ENCODE measurements at regions not wholly inside any gene's neighbourhood (a gene's known extent, or its start where the extent isn't known, plus 50 kb on each side); places are given as distances from the start of the nearest gene placed in this dataset.
A peak's percentile ranks its signal among the peaks of the same experiment; 100 is the strongest.

GRCh38 chr20:62587757-62588402, 54.4 kb upstream of the SLCO4A1 start (continued):
- TF ChIP-seq, protein P1, sequence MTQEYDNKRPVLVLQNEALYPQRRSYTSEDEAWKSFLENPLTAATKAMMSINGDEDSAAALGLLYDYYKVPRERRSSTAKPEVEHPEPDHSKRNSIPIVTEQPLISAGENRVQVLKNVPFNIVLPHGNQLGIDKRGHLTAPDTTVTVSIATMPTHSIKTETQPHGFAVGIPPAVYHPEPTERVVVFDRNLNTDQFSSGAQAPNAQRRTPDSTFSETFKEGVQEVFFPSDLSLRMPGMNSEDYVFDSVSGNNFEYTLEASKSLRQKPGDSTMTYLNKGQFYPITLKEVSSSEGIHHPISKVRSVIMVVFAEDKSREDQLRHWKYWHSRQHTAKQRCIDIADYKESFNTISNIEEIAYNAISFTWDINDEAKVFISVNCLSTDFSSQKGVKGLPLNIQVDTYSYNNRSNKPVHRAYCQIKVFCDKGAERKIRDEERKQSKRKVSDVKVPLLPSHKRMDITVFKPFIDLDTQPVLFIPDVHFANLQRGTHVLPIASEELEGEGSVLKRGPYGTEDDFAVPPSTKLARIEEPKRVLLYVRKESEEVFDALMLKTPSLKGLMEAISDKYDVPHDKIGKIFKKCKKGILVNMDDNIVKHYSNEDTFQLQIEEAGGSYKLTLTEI (CRISPR knock-in tag; conservative IDR thresholded peaks at IDR 0.05): no peak
- no peak for TF ChIP-seq SUZ12 (IDR thresholded peaks at IDR 0.05; ENCODE audit: low read depth, low read length)
- TF ChIP-seq AGO1 (IDR thresholded peaks at IDR 0.05; ENCODE audit: low read depth, low read length, poor library complexity, severe bottlenecking): no peak
- no peak for TF ChIP-seq ZNF567 (CRISPR knock-in tag; IDR thresholded peaks at IDR 0.05; ENCODE audit: borderline replicate concordance)
- TF ChIP-seq ZNF260 (CRISPR knock-in tag; IDR thresholded peaks at IDR 0.05; ENCODE audit: borderline replicate concordance, low read depth): no peak
- TF ChIP-seq ZNF343 (CRISPR knock-in tag; IDR thresholded peaks at IDR 0.05): no peak
- no peak for TF ChIP-seq ZNF205 (CRISPR knock-in tag; IDR thresholded peaks at IDR 0.05)
- 0 out of 2 replicates have a peak, but pooled peaks have one; percentile 49 for TF ChIP-seq ISX (CRISPR knock-in tag; conservative IDR thresholded peaks at IDR 0.05)
- TF ChIP-seq NPAS2 (CRISPR knock-in tag; IDR thresholded peaks at IDR 0.05; ENCODE audit: borderline replicate concordance): no peak

GRCh38 chr20:62588458-62589149, 53.7 kb upstream of the SLCO4A1 start:
- POLR2A ChIA-PET: no interaction called here
- Histone ChIP-seq H3K27me3 (ENCODE audit: control insufficient read depth in 1 of 2, insufficient read depth in 2 of 2, low read length in 2 of 2) (peaks cover 21 to 95% of the 10 kb centered on the region in 2 experiments), H4K20me1 (ENCODE audit: insufficient read depth, low read length) (peaks cover 12% of the 10 kb centered on the region; the same call in 1 of the 2 replicates), H3K36me3 (replicated peaks in 1 of 2; ENCODE audit: control insufficient read depth in 1 of 2, insufficient read depth in 2 of 2, low read length in 2 of 2) (no peaks in the 10 kb centered on the region), H3K79me2 (ENCODE audit: insufficient read depth, low read length) (no peaks in the 10 kb centered on the region), H3K4me3 (replicated peaks in 1 of 3; ENCODE audit: insufficient read depth in 1 of 3, low read depth in 2 of 3, low read length in 3 of 3) (no peak overlapping the region), H3K4me1 (ENCODE audit: insufficient read depth, low read length) (no peaks in the 10 kb centered on the region), H3K4me2 (ENCODE audit: low read depth, low read length) (no peak overlapping the region), H2AFZ (ENCODE audit: low read length) (no peak overlapping the region), H3K27ac (ENCODE audit: extremely low read length, insufficient read depth, low read length) (no peak overlapping the region), H3K9ac (ENCODE audit: insufficient read depth, low read depth, low read length) (no peak overlapping the region), H3K9me3 (ENCODE audit: low read length) (no peaks in the 10 kb centered on the region)
- intact Hi-C loops (cut with micrococcal nuclease; ENCODE audit: unreplicated experiment): no loop called here
- ATAC-seq: no peak
- in situ Hi-C loops (cut with HindIII; ENCODE audit: extremely low pct_ligation_motif_present, low pct_unique_long_range_greater_than_20kb): no loop called here
- FAIRE-seq: no peak
- CTCF ChIA-PET (ENCODE audit: low intra/inter-chr PET ratio, low total read pairs): no interaction called here
- DNase-seq (ENCODE audit: low spot score): no peak
- no TSS peak for BruUV-seq (replicated peaks)
- 9% methylated on average over 13 of the region's 13 CpGs for WGBS (ENCODE audit: low lambda C conversion rate)
- no peak for TF ChIP-seq KDM3A (CRISPR knock-in tag; IDR thresholded peaks at IDR 0.05; ENCODE audit: low read depth)
- no peak for TF ChIP-seq ZNF674 (CRISPR knock-in tag; IDR thresholded peaks at IDR 0.05; ENCODE audit: low read depth)
- TF ChIP-seq, protein P2, sequence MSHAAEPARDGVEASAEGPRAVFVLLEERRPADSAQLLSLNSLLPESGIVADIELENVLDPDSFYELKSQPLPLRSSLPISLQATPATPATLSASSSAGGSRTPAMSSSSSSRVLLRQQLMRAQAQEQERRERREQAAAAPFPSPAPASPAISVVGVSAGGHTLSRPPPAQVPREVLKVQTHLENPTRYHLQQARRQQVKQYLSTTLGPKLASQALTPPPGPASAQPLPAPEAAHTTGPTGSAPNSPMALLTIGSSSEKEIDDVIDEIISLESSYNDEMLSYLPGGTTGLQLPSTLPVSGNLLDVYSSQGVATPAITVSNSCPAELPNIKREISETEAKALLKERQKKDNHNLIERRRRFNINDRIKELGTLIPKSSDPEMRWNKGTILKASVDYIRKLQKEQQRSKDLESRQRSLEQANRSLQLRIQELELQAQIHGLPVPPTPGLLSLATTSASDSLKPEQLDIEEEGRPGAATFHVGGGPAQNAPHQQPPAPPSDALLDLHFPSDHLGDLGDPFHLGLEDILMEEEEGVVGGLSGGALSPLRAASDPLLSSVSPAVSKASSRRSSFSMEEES (CRISPR knock-in tag; IDR thresholded peaks at IDR 0.05): no peak
- TF ChIP-seq ZNF747 (CRISPR knock-in tag; IDR thresholded peaks at IDR 0.05; ENCODE audit: borderline replicate concordance): no peak
- no peak for TF ChIP-seq SP140L (CRISPR knock-in tag; IDR thresholded peaks at IDR 0.05; ENCODE audit: borderline replicate concordance)
- TF ChIP-seq JUND (CRISPR knock-in tag; IDR thresholded peaks at IDR 0.05): no peak
- TF ChIP-seq ZNF280D (CRISPR knock-in tag; IDR thresholded peaks at IDR 0.05): no peak
- no peak for TF ChIP-seq ZMYM4 (CRISPR knock-in tag; IDR thresholded peaks at IDR 0.05)

All from HepG2 (cell line).